Ammon's horn (tissue), 1 donor: ENCODE measurements at regions not wholly inside any gene's neighbourhood (a gene's known extent, or its start where the extent isn't known, plus 50 kb on each side); places are given as distances from the start of the nearest gene placed in this dataset.
"Not testable (repeated sequence)": the region's sequence is repeated elsewhere in the genome, so short reads cannot be mapped to it uniquely, and the experiment has no call there.

ENCODE experiments used
- DNase-seq: peaks from one replicate; pipeline ENCODE4 v3.0.0-alpha.2; 2016; ENCODE audit warnings: low spot score

- no peak for DNase-seq
Measured at GRCh38 chr2:7430421-7430868, 513.2 kb downstream of the RNF144A start.

- peak; percentile 33 for DNase-seq
Measured at GRCh38 chr2:7430869-7431641, 513.8 kb downstream of the RNF144A start.

- no peak for DNase-seq
Measured at GRCh38 chr2:7432436-7432835, 515.2 kb downstream of the RNF144A start.

- no peak for DNase-seq
Measured at GRCh38 chr2:7436096-7436906, 519.1 kb downstream of the RNF144A start.

- no peak for DNase-seq
Measured at GRCh38 chr2:7437141-7437540, 519.9 kb downstream of the RNF144A start.

- no peak for DNase-seq
Measured at GRCh38 chr2:7437716-7438632, 520.8 kb downstream of the RNF144A start.

GRCh38 chr2:7438855-7439254, 521.6 kb downstream of the RNF144A start:
- DNase-seq: no peak

- no peak for DNase-seq
Measured at GRCh38 chr2:7440977-7441376, 523.8 kb downstream of the RNF144A start.

- not testable (repeated sequence) for DNase-seq
Measured at GRCh38 chr2:7441841-7442240, 524.6 kb downstream of the RNF144A start.

GRCh38 chr2:7444626-7445025, 527.4 kb downstream of the RNF144A start:
- no peak for DNase-seq

- no peak for DNase-seq
Measured at GRCh38 chr2:7448578-7449264, 531.5 kb downstream of the RNF144A start.

- DNase-seq: no peak
Measured at GRCh38 chr2:7449298-7449697, 532.1 kb downstream of the RNF144A start.

GRCh38 chr2:7450188-7450832, 533.1 kb downstream of the RNF144A start:
- no peak for DNase-seq

GRCh38 chr2:7450833-7451190, 533.6 kb downstream of the RNF144A start:
- no peak for DNase-seq

GRCh38 chr2:7452110-7452876, 535.1 kb downstream of the RNF144A start:
- no peak for DNase-seq

- no peak for DNase-seq
Measured at GRCh38 chr2:7454592-7454991, 537.4 kb downstream of the RNF144A start.

GRCh38 chr2:7456762-7457161, 539.5 kb downstream of the RNF144A start:
- DNase-seq: no peak

- no peak for DNase-seq
Measured at GRCh38 chr2:7458066-7458465, 540.9 kb downstream of the RNF144A start.

- DNase-seq: no peak
Measured at GRCh38 chr2:7467782-7468447, 550.7 kb downstream of the RNF144A start.

GRCh38 chr2:7468448-7468828, 551.2 kb downstream of the RNF144A start:
- no peak for DNase-seq
